HCT116 (cell line): ENCODE measurements at regions not wholly inside any gene's neighbourhood (a gene's known extent, or its start where the extent isn't known, plus 50 kb on each side); places are given as distances from the start of the nearest gene placed in this dataset.

Source experiments
- ATAC-seq: fragments of 200-7000 bp; cut with Tn5 transposase; 2 replicates; pipeline ENCODE4 v1.9.1; 2020; ENCODE audit warnings: mild to moderate bottlenecking, moderate library complexity
- BruUV-seq: library from RNA; stranded (reverse); fragments of 400-500 nt; replicated peaks from 2 replicates; lab custom pipeline; 2021; lab: Mats Ljungman, UMichigan
- CTCF ChIA-PET: fragments of 300-600 bp; sonication (Branson Sonifier 250); formaldehyde crosslinking; loops from one replicate; lab custom pipeline; 2021; ENCODE audit warnings: antibody characterized with exemption; lab: Charles Lee
- POLR2A ChIA-PET: fragments of 300-600, 350-600 bp; sonication (Branson Sonifier 250); formaldehyde crosslinking; loops from one replicate; lab custom pipeline; 2021; ENCODE audit warnings: antibody characterized with exemption; lab: Charles Lee
- RAD21 ChIA-PET, 2 experiments: fragments of 300-600 bp; sonication (Branson Sonifier 250); formaldehyde crosslinking; loops; one replicate each; lab custom pipeline; 2023; ENCODE audit warnings: low total read pairs in 2 of 2; ENCODE audit not compliant: uncharacterized antibody in 2 of 2, unreplicated experiment in 2 of 2, low non-redundant PET in 1 of 2; lab: Charles Lee
- DNase-seq: peaks from one replicate; pipeline ENCODE4 v3.0.0-alpha.2; 2010; ENCODE audit warnings: low read depth, low spot score
- H2AFZ ChIP-seq: fragments of 200-600 bp; shearing (Covaris generic), sonication (generic); 2 replicates; pipeline ENCODE4 v1.6.1; 2017; ENCODE audit warnings: low read depth, mixed run types, mixed read lengths, antibody characterized with exemption, low read length; ENCODE audit not compliant: poor library complexity, severe bottlenecking
- H3K27ac ChIP-seq: 2 replicates; pipeline ENCODE4 v1.5.1; 2012; ENCODE audit warnings: low read depth, low read length
- H3K27me3 ChIP-seq: fragments of 200-600 bp; sonication (generic); 2 replicates; pipeline ENCODE4 v1.6.1; 2016; ENCODE audit warnings: mixed run types, low read length, mixed read lengths; ENCODE audit not compliant: insufficient read depth
- H3K36me3 ChIP-seq, 2 experiments: fragments of 200-500 bp in 1 of 2; fragments of 200-600 bp in 1 of 2; sonication (Bioruptor generic) in 1 of 2; sonication (generic) in 1 of 2; 2 replicates each; pipeline versions ENCODE4 v1.5.1 to v1.6.1; 2014 to 2016; ENCODE audit warnings: low read length in 2 of 2, inconsistent platforms in 1 of 2, mixed read lengths in 1 of 2, mixed run types in 1 of 2; ENCODE audit not compliant: insufficient read depth in 2 of 2, control insufficient read depth in 1 of 2
- H3K4me1 ChIP-seq, 2 experiments: fragments of 200-600 bp in 1 of 2; sonication (generic) in 1 of 2; 2 replicates each; pipeline versions ENCODE4 v1.5.1 to v1.6.1; 2012 to 2017; ENCODE audit warnings: low read length in 2 of 2, inconsistent platforms in 1 of 2, mild to moderate bottlenecking in 1 of 2, mixed read lengths in 1 of 2, mixed run types in 1 of 2, moderate library complexity in 1 of 2; ENCODE audit not compliant: insufficient read depth in 2 of 2, control insufficient read depth in 1 of 2
- H3K4me2 ChIP-seq: fragments of 200-600 bp; sonication (generic); 2 replicates; pipeline ENCODE4 v1.6.1; 2017; ENCODE audit warnings: mixed run types, low read length, mixed read lengths
- H3K4me3 ChIP-seq, 2 experiments: fragments of 200-600 bp in 1 of 2; sonication (generic) in 1 of 2; replicated peaks in 1 of 2; 2 replicates each; pipeline ENCODE4 v1.5.1; 2011 to 2016; ENCODE audit warnings: low read length in 2 of 2, control low read depth in 1 of 2, low read depth in 1 of 2, mild to moderate bottlenecking in 1 of 2, mixed read lengths in 1 of 2, mixed run types in 1 of 2
- H3K79me2 ChIP-seq: fragments of 200-600 bp; sonication (generic); 2 replicates; pipeline ENCODE4 v1.6.1; 2017; ENCODE audit warnings: mild to moderate bottlenecking, mixed run types, low read length, moderate library complexity, mixed read lengths; ENCODE audit not compliant: insufficient read depth
- H3K9ac ChIP-seq: fragments of 200-600 bp; sonication (generic); 2 replicates; pipeline ENCODE4 v1.6.1; 2016; ENCODE audit warnings: low read length, mixed read lengths
- H3K9me2 ChIP-seq: fragments of 200-600 bp; sonication (generic), shearing (Covaris generic); 2 replicates; pipeline ENCODE4 v1.6.1; 2017; ENCODE audit warnings: mixed run types, mild to moderate bottlenecking, moderate library complexity; ENCODE audit not compliant: insufficient read depth
- H3K9me3 ChIP-seq, 2 experiments: fragments of 200-500 bp in 1 of 2; fragments of 200-600 bp in 1 of 2; sonication (Bioruptor generic) in 1 of 2; sonication (generic) in 1 of 2; 2 replicates each; pipeline ENCODE4 v1.6.1; 2014 to 2017; ENCODE audit warnings: low read length in 2 of 2, mixed read lengths in 2 of 2, inconsistent platforms in 1 of 2, low read depth in 1 of 2, mild to moderate bottlenecking in 1 of 2, mixed run types in 1 of 2, moderate library complexity in 1 of 2; ENCODE audit not compliant: control insufficient read depth in 1 of 2, insufficient read depth in 1 of 2
- H4K20me1 ChIP-seq: fragments of 200-600 bp; sonication (generic), shearing (Covaris generic); 2 replicates; pipeline ENCODE4 v1.6.1; 2017; ENCODE audit warnings: mixed run types, mild to moderate bottlenecking, moderate library complexity; ENCODE audit not compliant: insufficient read depth
- CTCF ChIP-seq, 3 experiments: fragments of 200-600 bp in 1 of 3; sonication (generic) in 1 of 3; IDR thresholded peaks in 2 of 3; conservative IDR thresholded peaks in 1 of 3; 2 replicates each; pipeline ENCODE4 v1.5.1; 2012 to 2017; ENCODE audit warnings: low read depth in 2 of 3, low read length in 2 of 3, antibody characterized with exemption in 1 of 3, borderline replicate concordance in 1 of 3, control low read depth in 1 of 3, mild to moderate bottlenecking in 1 of 3, mixed read lengths in 1 of 3, mixed run types in 1 of 3, moderate library complexity in 1 of 3; ENCODE audit not compliant: insufficient read depth in 1 of 3
- FOSL1 ChIP-seq: IDR thresholded peaks from 2 replicates; pipeline ENCODE4 v1.6.1; 2012; ENCODE audit warnings: low read depth
- RAD21 ChIP-seq: IDR thresholded peaks from 2 replicates; pipeline ENCODE4 v1.6.1; 2012; ENCODE audit warnings: low read depth, mild to moderate bottlenecking
- ZBTB33 ChIP-seq: IDR thresholded peaks from 2 replicates; pipeline ENCODE4 v1.6.1; 2011; ENCODE audit warnings: mild to moderate bottlenecking, low read length, moderate library complexity; ENCODE audit not compliant: insufficient replicate concordance; ENCODE audit errors: extremely low read depth
- intact Hi-C: fragments of 100-400 bp; cut with micrococcal nuclease; formaldehyde crosslinking; loops from 2 replicates; pipeline ENCODE4 v1.10.0; 2022

GRCh38 chr3:124230998-124231397 lies 239.1 kb upstream of the ROPN1 start:
- H3K9me2 ChIP-seq = no peaks in the 10 kb centered on the region
- H3K9me3 ChIP-seq = no peaks in the 10 kb centered on the region
- H4K20me1 ChIP-seq = no peaks in the 10 kb centered on the region
- ChIA-PET CTCF (no interaction called here), POLR2A (no interaction called here), RAD21 (no interaction called here)
- H3K4me2 ChIP-seq = no peak overlapping the region
- peaks cover 66% of the 10 kb centered on the region for H3K27me3 ChIP-seq
- H3K4me1 ChIP-seq = no peaks in the 10 kb centered on the region
- H3K4me3 ChIP-seq = no peak overlapping the region
- no peaks in the 10 kb centered on the region for H3K79me2 ChIP-seq
- intact Hi-C loops = no loop called here
- DNase-seq (no peak), ATAC-seq (no peak)
- no TSS peak for BruUV-seq
- no peak overlapping the region for H3K27ac ChIP-seq
- H2AFZ ChIP-seq = no peak overlapping the region
- no peaks in the 10 kb centered on the region; a peak in 1 of 4 replicates for H3K36me3 ChIP-seq
- TF ChIP-seq FOSL1 (no peak), CTCF (IDR thresholded peaks at IDR 0.05 in 2 of 3, conservative IDR thresholded peaks at IDR 0.05 in 1 of 3; ENCODE audit: borderline replicate concordance in 1 of 3, insufficient read depth in 1 of 3, low read depth in 2 of 3, low read length in 2 of 3) (no peak), RAD21 (no peak)
- no peak overlapping the region for H3K9ac ChIP-seq

GRCh38 chr3:124234852-124235252 lies 242.9 kb upstream of the ROPN1 start:
- no peak overlapping the region for H3K4me2 ChIP-seq
- H3K79me2 ChIP-seq = no peaks in the 10 kb centered on the region
- BruUV-seq = no TSS peak
- no peak overlapping the region for H3K4me3 ChIP-seq
- DNase-seq (no peak), ATAC-seq (no peak)
- H3K36me3 ChIP-seq = no peaks in the 10 kb centered on the region
- no peaks in the 10 kb centered on the region for H3K9me2 ChIP-seq
- no peaks in the 10 kb centered on the region for H4K20me1 ChIP-seq
- no peaks in the 10 kb centered on the region for H3K4me1 ChIP-seq
- H3K9ac ChIP-seq = no peak overlapping the region
- H3K27ac ChIP-seq = no peak overlapping the region
- no peak overlapping the region for H2AFZ ChIP-seq
- no peaks in the 10 kb centered on the region for H3K9me3 ChIP-seq
- ChIA-PET CTCF (no interaction called here), RAD21 (no interaction called here), POLR2A (no interaction called here)
- TF ChIP-seq ZBTB33 = no peak
- peaks cover 76% of the 10 kb centered on the region for H3K27me3 ChIP-seq
- intact Hi-C loops = no loop called here
